ENCODE measurements at regions not wholly inside any gene's neighbourhood (a gene's known extent, or its start where the extent isn't known, plus 50 kb on each side); places are given as distances from the start of the nearest gene placed in this dataset.
A peak's percentile ranks its signal among the peaks of the same experiment; 100 is the strongest.
"Not testable (repeated sequence)": the region's sequence is repeated elsewhere in the genome, so short reads cannot be mapped to it uniquely, and the experiment has no call there.

DNA sequence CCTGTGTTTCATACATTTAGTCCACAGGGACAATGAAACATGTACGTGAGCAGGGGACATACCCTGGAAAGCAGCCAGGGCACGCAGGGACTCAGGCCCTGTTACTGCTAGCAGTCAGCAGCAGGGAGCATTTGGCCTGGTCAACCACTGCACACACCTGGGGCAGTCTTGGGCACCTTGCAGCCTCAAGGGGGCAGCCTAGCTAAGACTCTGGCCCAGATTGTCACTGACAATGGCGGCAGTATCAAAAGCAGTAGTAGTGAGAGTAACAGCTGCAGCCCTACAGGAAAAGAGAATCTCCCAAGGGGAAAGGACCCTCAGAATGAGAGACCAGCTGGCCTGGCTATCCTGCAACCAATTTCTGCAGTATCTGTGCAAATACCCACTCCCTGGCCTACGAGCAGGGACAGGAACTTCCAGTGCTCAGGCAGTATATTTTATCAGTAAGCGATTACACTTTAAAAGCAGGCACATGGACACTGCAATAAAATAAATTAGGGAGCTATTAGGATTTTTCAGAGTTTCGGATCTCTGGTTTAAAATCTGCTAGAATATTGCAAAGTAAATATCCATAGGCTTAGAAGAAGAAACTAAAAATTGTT is 475.6 kb downstream of the LTN1 start:
- peak; percentile 93 to 99 for DNase-seq

GRCh38 chr21:28516021-28516420 is 476.7 kb downstream of the LTN1 start:
- DNase-seq, result no peak

DNA sequence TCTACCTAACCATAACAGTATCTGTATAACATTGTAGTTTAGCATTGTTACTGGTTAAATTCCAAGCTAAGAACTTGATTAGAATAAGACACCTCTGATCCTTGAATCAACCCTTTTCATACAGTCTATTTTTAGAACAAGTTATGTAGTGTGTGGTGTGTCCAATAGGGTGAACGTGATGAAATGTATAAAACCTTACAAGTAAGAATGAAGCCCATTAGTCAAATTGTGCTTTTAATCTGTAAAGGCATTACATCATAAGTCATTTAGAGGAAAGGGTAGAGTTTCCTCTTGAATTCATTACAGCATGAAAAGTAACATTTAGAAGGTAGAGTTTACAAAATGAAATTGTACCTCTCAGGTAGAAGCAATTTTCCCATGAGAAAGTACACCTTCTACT is 479.2 kb downstream of the LTN1 start:
- no peak for DNase-seq

GRCh38 chr21:28509031-28509430 is 483.6 kb downstream of the LTN1 start:
- peak in 1 of 2 experiments; percentile 36 for DNase-seq

GRCh38 chr21:28508126-28508525 is 484.6 kb downstream of the LTN1 start:
- DNase-seq, result no peak

DNA sequence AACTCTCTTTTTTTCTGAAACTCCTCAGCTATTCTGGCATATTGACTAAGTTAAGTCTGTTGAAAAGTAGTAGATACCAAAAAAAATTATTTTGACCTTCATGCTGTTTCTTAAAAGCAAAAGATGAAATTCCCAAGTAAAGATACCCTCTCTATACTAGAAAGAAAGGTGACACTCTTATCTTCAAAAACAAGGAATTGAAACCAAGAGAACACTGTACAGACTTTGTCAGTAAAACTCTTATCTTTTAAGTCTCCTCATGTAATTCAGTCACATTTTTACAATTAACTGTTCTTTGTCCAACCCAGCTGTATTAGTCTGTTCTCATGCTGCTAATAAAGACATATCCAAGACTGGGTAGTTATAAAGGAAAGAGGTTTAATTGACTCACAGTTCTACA is 496.2 kb downstream of the LTN1 start:
- DNase-seq, result no peak

- no peak for DNase-seq
Measured at GRCh38 chr21:28492127-28492526, 500.6 kb downstream of the LTN1 start.

DNA sequence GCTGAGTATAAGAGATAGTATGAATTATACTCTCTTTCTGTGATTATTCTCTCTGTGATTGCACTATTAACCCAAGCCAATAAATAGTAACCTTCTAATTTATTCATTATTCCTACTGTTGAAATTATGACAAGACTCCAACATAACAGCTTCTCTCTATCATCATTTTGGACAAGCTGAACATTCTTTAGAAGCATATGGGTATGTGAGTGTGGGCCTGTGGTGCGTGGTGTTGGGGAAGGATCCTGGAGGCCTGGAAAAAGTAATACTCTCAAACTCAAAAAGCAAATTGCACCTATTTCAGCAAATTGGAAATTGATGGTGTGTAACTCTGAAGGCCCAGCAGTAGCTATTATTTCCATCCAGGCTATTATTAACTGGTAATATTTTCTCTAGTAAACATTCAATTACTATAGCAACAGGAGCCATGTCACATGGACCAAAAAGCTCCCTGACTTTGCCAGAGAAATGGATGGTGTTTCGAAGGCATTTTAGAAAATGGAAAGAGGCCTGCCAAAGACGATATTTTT is 502.8 kb downstream of the LTN1 start:
- no peak for DNase-seq

DNA sequence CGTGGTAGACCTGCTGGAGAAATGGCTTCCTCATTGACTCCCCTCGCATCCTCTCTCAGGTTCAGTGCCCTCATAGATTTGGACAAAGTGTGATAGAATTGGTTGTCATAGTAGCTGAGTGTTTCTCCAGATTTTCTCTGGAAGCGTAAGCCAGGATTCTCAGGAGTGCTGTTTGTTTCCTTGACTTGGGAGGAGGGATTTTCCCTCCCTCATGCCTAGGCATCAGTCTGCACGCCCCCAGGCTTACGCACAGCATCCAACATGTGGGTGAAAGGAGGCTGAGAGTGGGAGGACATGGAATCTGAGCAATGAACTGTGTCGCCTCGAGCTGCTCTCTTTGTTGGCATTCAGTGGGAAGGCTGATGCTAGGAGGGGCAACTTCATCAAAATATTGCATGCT is 503.5 kb downstream of the LTN1 start:
- no peak for DNase-seq

DNA sequence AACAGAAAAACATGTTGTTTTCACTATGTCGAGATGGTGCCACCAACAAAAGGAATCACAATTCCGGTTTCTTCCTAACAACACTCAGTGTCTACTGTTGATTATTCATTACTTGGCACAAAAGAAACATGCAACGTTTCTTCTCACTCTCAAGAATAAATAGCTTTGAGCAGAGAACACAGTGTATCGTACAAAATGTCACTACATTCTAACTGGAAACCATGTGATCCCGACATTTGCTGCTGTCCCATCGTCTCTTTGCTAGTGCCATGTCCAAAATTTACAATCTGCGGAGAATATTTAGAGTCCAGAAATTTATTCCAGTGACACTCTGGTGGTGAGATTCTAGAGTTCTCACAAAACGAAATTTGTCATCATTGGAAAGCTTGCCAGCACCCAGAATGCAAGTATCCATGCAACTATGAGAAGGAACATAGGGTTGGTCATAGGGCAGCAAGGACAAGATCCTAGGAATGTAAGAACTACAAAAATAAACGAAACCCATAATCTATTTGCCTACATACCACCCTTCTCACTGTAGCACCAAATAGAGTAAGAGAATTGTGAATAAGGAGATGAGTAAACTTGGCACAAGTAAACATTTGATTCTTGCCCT is 505.1 kb downstream of the LTN1 start:
- DNase-seq, result no peak

DNA sequence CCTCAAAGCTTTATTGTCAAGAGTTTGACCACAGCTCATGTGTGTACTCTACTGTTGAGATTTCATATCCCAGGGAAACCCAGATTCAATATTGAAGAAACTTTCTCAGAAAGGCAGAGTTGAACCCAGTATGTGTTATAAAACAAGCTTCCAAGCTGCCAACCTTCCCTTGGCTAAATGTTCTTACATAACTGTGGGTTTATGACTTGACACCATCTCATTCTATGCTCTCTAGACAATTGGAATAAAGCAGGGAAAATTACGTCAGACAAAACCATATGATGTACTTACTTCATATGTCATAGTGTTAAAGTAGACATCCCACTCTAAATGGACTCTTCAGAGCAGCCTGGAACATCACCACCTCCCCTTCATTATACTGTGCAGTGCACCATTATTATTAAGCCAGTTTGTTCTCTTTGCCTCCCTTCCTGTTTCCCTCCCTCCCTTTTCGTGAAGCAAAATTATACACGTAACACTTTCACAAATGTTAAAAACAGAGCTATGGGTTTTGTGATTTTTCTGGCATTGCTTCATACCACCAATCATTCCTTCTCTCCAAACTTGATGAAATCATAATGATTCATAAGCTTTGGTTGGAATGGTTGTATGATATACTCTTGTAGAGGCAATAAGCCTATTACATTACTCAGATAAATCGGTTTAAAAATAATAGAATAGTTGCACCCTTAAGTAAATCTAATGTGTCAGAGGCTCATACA is 507.2 kb downstream of the LTN1 start:
- DNase-seq, result no peak

- no peak for DNase-seq
Measured at GRCh38 chr21:28483301-28484035, 509.2 kb downstream of the LTN1 start.

GRCh38 chr21:28482657-28483056 is 510.0 kb downstream of the LTN1 start:
- DNase-seq, result no peak

DNA sequence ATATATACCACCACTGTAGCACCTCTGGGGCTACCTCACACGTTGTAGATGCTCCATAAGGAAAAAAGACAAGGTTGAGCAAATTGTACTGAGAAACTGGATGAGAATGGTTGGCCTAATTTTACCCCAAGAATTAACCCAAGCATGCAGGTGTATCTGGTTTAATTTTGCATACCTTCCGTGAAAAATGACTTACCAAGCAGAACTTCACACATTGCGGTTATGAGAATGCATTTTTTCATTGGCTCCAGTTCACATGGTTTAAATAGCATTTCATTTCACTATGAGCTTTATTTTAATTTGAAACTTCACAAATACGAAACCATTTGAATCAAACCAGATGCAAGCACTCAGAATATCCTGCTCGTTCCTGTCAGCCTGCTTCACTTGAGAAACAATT is 512.2 kb downstream of the LTN1 start:
- DNase-seq, result no peak

- no peak for DNase-seq
Measured at GRCh38 chr21:28473530-28474220, 519.0 kb downstream of the LTN1 start.

- DNase-seq, result not testable (repeated sequence)
Measured at GRCh38 chr21:28472543-28472942, 520.1 kb downstream of the LTN1 start.

DNA sequence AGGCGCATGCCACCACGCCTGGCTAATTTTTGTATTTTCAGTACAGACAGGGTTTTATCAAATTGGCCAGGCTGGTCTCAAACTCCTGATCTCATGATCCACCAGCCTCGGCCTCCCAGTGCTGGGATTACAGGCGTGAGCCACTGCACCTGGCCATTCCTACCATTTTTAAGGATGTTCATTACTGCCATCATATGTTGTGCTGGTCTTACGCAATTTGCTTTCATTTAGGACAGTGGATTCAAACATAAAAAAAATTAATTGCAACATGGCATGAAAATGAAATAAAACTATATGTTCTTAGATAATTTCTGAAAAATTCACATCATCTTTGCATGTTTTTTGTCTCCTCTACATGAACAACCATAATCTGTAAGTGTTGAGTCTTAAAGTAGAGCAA is 527.7 kb downstream of the LTN1 start:
- DNase-seq, result no peak

- no peak for DNase-seq
Measured at GRCh38 chr21:28464095-28464494, 528.6 kb downstream of the LTN1 start.

DNA sequence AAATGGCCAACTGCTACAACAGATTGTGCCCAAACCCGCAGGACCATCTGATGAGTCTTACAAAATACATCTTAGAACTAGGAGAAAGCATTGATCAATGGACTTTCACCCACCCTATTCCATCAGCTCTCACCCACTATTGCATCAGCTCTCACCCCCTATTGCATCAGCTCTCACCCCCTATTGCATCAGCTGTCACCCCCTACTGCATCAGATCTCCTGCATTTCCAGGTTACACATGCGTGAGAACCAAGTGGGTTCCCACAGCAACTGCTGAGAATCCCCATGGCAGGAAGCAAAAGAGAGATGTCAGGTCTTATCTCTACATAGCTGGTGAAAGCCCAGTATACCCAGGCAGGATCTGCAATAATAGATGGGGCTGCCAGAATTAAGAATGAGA is 533.5 kb downstream of the LTN1 start:
- no peak for DNase-seq

DNA sequence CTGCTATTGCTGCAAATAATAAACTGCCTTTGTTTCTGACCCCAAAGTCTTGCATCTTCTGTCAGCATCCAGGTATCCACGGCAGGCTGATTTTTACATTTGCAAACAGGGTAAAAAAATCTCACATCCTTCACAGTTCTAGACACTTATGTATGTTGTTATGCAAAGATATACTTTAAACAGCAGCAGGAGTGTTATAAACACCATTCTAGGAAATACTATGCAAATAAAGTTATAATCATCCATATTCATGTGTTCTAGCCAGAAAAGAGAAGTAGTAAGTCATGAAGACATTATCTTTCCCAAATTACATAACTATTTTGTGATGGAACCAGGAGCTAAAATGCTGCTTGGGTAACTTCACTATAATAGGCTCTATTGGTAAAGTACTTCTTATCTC is 534.2 kb downstream of the LTN1 start:
- DNase-seq, result no peak

DNA sequence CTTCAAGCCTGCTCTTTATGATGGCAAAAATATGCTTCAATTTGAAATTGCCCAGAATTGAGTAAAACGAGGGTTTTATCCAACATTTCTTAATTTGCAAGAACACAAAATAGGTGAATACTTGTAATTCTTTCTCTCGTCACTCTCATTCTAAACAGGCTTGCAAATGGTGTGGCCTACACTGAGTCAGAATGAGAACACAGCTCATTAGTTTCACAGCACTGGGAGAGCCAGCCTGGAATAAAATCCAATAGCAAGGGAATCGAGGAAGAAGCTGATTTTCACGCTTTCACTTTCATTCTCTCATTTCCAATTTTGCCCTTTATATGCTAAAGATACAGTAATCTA is 537.5 kb downstream of the LTN1 start:
- DNase-seq, result no peak

DNA sequence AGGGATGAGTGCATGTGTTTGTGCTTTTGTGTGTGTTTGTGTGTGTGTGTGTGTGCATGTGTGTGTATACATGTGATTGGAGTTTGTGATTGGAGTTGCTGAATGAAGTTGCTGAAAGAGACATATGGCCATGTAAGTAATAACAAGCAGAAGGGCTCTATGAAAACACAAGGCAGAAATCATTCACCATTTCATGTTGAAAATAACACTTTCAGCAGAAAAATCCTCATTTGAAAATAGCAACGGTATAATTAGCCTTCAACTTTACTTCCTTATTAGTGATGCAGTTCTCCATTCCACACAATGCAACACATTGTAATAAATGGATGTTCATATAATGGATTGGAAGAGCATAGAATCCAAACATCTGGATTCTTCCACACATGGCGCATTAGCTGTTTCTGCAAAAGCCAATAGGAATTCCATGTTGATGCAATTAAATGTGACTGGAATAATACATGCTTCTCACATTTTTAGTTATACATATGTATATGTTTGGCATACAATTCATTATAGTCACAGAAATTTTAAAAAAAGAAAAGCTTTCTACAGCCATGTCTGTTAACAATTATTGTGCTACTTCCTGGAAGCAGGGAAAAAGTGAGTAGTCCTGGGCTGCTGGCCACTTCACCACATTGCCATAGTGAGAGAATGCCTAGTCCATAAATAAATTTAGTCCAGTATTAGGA is 538.0 kb downstream of the LTN1 start:
- DNase-seq, result no peak

All from NCI-H524 (cell line).